Tibial nerve (tissue), 4 donors: ENCODE measurements at regions not wholly inside any gene's neighbourhood (a gene's known extent, or its start where the extent isn't known, plus 50 kb on each side); places are given as distances from the start of the nearest gene placed in this dataset.

Experiments used
- DNase-seq, 2 donors: peaks; one replicate each; pipeline ENCODE4 v3.0.0-alpha.2; 2019; ENCODE audit warnings: low spot score in 2 of 2
- H3K27ac ChIP-seq, 4 donors: fragments of 200-600 bp; sonication (generic) in 3 of 4; one replicate each; pipeline ENCODE4 v1.5.1; 2017 to 2019; ENCODE audit warnings: mild to moderate bottlenecking in 1 of 4
- H3K27me3 ChIP-seq, 2 donors: fragments of 200-600 bp; sonication (generic) in 1 of 2; one replicate each; pipeline versions ENCODE4 v1.5.1 to v1.6.0; 2017 to 2019
- H3K36me3 ChIP-seq, 3 donors: fragments of 200-600 bp; sonication (generic); one replicate each; pipeline ENCODE4 v1.5.1; 2018 to 2019
- H3K4me1 ChIP-seq, 4 donors: fragments of 200-600 bp; sonication (generic) in 3 of 4; one replicate each; pipeline ENCODE4 v1.5.1; 2017 to 2019
- H3K4me3 ChIP-seq, 4 donors: fragments of 200-600 bp; sonication (generic) in 3 of 4; one replicate each; pipeline ENCODE4 v1.5.1; 2017 to 2019; ENCODE audit warnings: mild to moderate bottlenecking in 1 of 4, moderate library complexity in 1 of 4
- H3K9me3 ChIP-seq, 4 donors: fragments of 200-600 bp; sonication (generic) in 3 of 4; one replicate each; pipeline ENCODE4 v1.5.1; 2017 to 2019
- EP300 ChIP-seq, 2 donors: sonication (generic); formaldehyde crosslinking; IDR thresholded peaks; one replicate each; pipeline ENCODE4 v1.6.1; 2017; ENCODE audit warnings: antibody characterized with exemption in 2 of 2, mild to moderate bottlenecking in 1 of 2
- POLR2A ChIP-seq, 2 donors: fragments of 450-650 bp; IDR thresholded peaks; one replicate each; pipeline ENCODE4 v1.6.1; 2017; ENCODE audit warnings: antibody characterized with exemption in 2 of 2, mild to moderate bottlenecking in 2 of 2, moderate library complexity in 2 of 2
- WGBS, 2 donors: methylation state at CpG; one replicate each; pipeline ENCODE4 v1.1.5; 2018; 5-methylcytosine and 5-hydroxymethylcytosine counted together
- TF ChIP-seq, protein P1 (sequence below), 5 experiments: fragments of 200-600 bp in 3 of 5; fragments of 450-650 bp in 2 of 5; sonication (generic) in 3 of 5; IDR thresholded peaks; one replicate each; pipeline ENCODE4 v1.5.1; 2016 to 2019; ENCODE audit warnings: antibody characterized with exemption in 5 of 5, mild to moderate bottlenecking in 3 of 5, moderate library complexity in 2 of 5

- 75 to 92% methylated on average over 2 of the region's 2 CpGs for WGBS, 2 donors
- no peaks in the 10 kb centered on the region for H3K36me3 ChIP-seq
These were observed 92.0 kb downstream of the NAA11 start for GRCh38 chr4:79233820-79234219.

GRCh38 chr4:79232540-79232939, 93.3 kb downstream of the NAA11 start:
- Histone ChIP-seq H3K9me3 (peaks cover 0 to 3% (median 0%) of the 10 kb centered on the region in 4 donors), H3K27me3 (no peaks in the 10 kb centered on the region), H3K4me1 (peaks cover 0 to 5% (median 0%) of the 10 kb centered on the region in 4 donors), H3K27ac (no peak overlapping the region), H3K36me3 (no peaks in the 10 kb centered on the region), H3K4me3 (no peak overlapping the region)
- DNase-seq, result no peak
- TF ChIP-seq, protein P1, sequence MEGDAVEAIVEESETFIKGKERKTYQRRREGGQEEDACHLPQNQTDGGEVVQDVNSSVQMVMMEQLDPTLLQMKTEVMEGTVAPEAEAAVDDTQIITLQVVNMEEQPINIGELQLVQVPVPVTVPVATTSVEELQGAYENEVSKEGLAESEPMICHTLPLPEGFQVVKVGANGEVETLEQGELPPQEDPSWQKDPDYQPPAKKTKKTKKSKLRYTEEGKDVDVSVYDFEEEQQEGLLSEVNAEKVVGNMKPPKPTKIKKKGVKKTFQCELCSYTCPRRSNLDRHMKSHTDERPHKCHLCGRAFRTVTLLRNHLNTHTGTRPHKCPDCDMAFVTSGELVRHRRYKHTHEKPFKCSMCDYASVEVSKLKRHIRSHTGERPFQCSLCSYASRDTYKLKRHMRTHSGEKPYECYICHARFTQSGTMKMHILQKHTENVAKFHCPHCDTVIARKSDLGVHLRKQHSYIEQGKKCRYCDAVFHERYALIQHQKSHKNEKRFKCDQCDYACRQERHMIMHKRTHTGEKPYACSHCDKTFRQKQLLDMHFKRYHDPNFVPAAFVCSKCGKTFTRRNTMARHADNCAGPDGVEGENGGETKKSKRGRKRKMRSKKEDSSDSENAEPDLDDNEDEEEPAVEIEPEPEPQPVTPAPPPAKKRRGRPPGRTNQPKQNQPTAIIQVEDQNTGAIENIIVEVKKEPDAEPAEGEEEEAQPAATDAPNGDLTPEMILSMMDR (IDR thresholded peaks at IDR 0.05), result no peak
- no peak for TF ChIP-seq POLR2A (IDR thresholded peaks at IDR 0.05)
- TF ChIP-seq EP300 (IDR thresholded peaks at IDR 0.05), result no peak

More at GRCh38 chr4:79233820-79234219, 92.0 kb downstream of the NAA11 start:
- Histone ChIP-seq H3K4me3 (no peak overlapping the region), H3K27me3 (no peaks in the 10 kb centered on the region), H3K9me3 (peaks cover 0 to 3% (median 0%) of the 10 kb centered on the region in 4 donors), H3K27ac (no peak overlapping the region), H3K4me1 (no peaks in the 10 kb centered on the region)
- TF ChIP-seq, protein P1 (IDR thresholded peaks at IDR 0.05), result no peak
- DNase-seq, result no peak

GRCh38 chr4:79227860-79228259, 98.0 kb downstream of the NAA11 start:
- Histone ChIP-seq H3K27me3 (no peaks in the 10 kb centered on the region), H3K36me3 (no peaks in the 10 kb centered on the region), H3K27ac (no peak overlapping the region), H3K4me3 (no peak overlapping the region), H3K4me1 (peaks cover 0 to 7% (median 0%) of the 10 kb centered on the region in 4 donors), H3K9me3 (peaks cover 0 to 3% (median 0%) of the 10 kb centered on the region in 4 donors)
- 24 to 34% methylated on average over 2 of the region's 2 CpGs for WGBS, 2 donors
- peak in 1 of 2 donors; percentile 11 for TF ChIP-seq EP300 (IDR thresholded peaks at IDR 0.05)
- TF ChIP-seq, protein P1 (IDR thresholded peaks at IDR 0.05), result no peak
- peak in 1 of 2 donors; percentile 31 for DNase-seq

GRCh38 chr4:79225360-79225759, 100.5 kb downstream of the NAA11 start:
- Histone ChIP-seq H3K4me3 (no peak overlapping the region), H3K27ac (no peak overlapping the region), H3K9me3 (peaks cover 0 to 3% (median 0%) of the 10 kb centered on the region in 4 donors), H3K36me3 (no peaks in the 10 kb centered on the region), H3K4me1 (peaks cover 0 to 7% (median 0%) of the 10 kb centered on the region in 4 donors), H3K27me3 (no peaks in the 10 kb centered on the region)
- TF ChIP-seq, protein P1 (IDR thresholded peaks at IDR 0.05), result no peak
- TF ChIP-seq EP300 (IDR thresholded peaks at IDR 0.05) (no peak), POLR2A (IDR thresholded peaks at IDR 0.05) (no peak)
- WGBS, 2 donors, result 31 to 33% methylated on average over 3 of the region's 3 CpGs
- DNase-seq, result no peak

DNA sequence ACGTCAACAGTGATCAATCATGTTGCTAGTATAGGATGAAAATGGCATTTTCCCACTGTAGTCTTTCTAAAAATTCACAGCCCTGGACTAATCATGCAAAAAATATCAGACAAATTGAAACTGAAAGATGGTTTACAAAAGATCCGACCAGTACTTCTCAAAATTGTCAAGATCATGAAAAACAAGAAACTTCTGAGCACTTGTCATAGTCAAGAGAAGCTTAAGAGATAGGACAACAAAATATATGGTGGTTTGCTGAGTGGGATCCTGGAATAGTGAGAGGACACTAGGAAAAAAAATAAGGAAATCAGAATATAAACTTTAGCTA, 101.1 kb downstream of the NAA11 start:
- TF ChIP-seq POLR2A (IDR thresholded peaks at IDR 0.05), result no peak
- no peak for TF ChIP-seq EP300 (IDR thresholded peaks at IDR 0.05)
- TF ChIP-seq, protein P1 (IDR thresholded peaks at IDR 0.05), result no peak
- Histone ChIP-seq H3K27ac (no peak overlapping the region), H3K27me3 (no peaks in the 10 kb centered on the region), H3K9me3 (peaks cover 0 to 3% (median 0%) of the 10 kb centered on the region in 4 donors), H3K4me1 (peaks cover 0 to 7% (median 0%) of the 10 kb centered on the region in 4 donors), H3K4me3 (no peak overlapping the region), H3K36me3 (no peaks in the 10 kb centered on the region)
- DNase-seq, result no peak
- 87 to 90% methylated on average over 2 of the region's 2 CpGs for WGBS, 2 donors
